Activated CD8-positive, alpha-beta T cell treated with anti-CD3 and anti-CD28 coated beads for 36 hours (primary cell): ENCODE measurements at regions not wholly inside any gene's neighbourhood (a gene's known extent, or its start where the extent isn't known, plus 50 kb on each side); places are given as distances from the start of the nearest gene placed in this dataset.
"Not testable (repeated sequence)": the region's sequence is repeated elsewhere in the genome, so short reads cannot be mapped to it uniquely, and the experiment has no call there.

ENCODE experiments used
- ATAC-seq: fragments of 200-7000 bp; cut with Tn5 transposase; one replicate; pipeline ENCODE4 v1.10.0; 2021; ENCODE audit warnings: mild to moderate bottlenecking, moderate library complexity
- CTCF ChIA-PET: fragments of 350-600 bp; sonication (Branson Sonifier 250); formaldehyde crosslinking; loops from one replicate; lab custom pipeline; 2021; ENCODE audit warnings: antibody characterized with exemption; lab: Charles Lee
- POLR2A ChIA-PET: fragments of 350-600 bp; sonication (Branson Sonifier 250); formaldehyde crosslinking; loops from one replicate; lab custom pipeline; 2021; ENCODE audit warnings: antibody characterized with exemption; lab: Charles Lee
- DNase-seq: peaks from one replicate; pipeline ENCODE4 v3.0.0-alpha.2; 2020
- H3K27ac Mint-ChIP-seq: one replicate; pipeline ENCODE4 v1.8.0; 2021; ENCODE audit warnings: mild to moderate bottlenecking, mixed read lengths
- H3K27me3 Mint-ChIP-seq: one replicate; pipeline ENCODE4 v1.8.0; 2021; ENCODE audit warnings: mixed read lengths
- H3K36me3 Mint-ChIP-seq: one replicate; pipeline ENCODE4 v1.8.0; 2021; ENCODE audit warnings: low read depth, mixed read lengths
- H3K4me1 Mint-ChIP-seq: one replicate; pipeline ENCODE4 v1.8.0; 2021; ENCODE audit warnings: low read depth, mixed read lengths
- H3K4me3 Mint-ChIP-seq: one replicate; pipeline ENCODE4 v1.8.0; 2021; ENCODE audit warnings: mild to moderate bottlenecking, moderate library complexity, mixed read lengths
- H3K9me3 Mint-ChIP-seq: one replicate; pipeline ENCODE4 v1.8.0; 2021; ENCODE audit warnings: mixed read lengths
- intact Hi-C: fragments of 100-400 bp; cut with micrococcal nuclease; formaldehyde crosslinking; loops from one replicate; pipeline ENCODE4 v1.10.0; 2022
- TF ChIP-seq, protein P1 (sequence below): fragments of 200-600 bp; IDR thresholded peaks from one replicate; pipeline ENCODE4 v1.8.0; 2022; ENCODE audit warnings: antibody characterized with exemption, mild to moderate bottlenecking

- H3K4me3 Mint-ChIP-seq, result no peak overlapping the region
- ChIA-PET POLR2A (interaction anchor here (0.6 kb wide), 1 partner anchor 217 kb away, joined by 3 read pairs; no protein-coding TSS in a partner anchor), CTCF (no interaction called here)
- H3K36me3 Mint-ChIP-seq, result no peaks in the 10 kb centered on the region
- no peaks in the 10 kb centered on the region for H3K4me1 Mint-ChIP-seq
- H3K27me3 Mint-ChIP-seq, result no peaks in the 10 kb centered on the region
- ATAC-seq, result no peak
- TF ChIP-seq, protein P1, sequence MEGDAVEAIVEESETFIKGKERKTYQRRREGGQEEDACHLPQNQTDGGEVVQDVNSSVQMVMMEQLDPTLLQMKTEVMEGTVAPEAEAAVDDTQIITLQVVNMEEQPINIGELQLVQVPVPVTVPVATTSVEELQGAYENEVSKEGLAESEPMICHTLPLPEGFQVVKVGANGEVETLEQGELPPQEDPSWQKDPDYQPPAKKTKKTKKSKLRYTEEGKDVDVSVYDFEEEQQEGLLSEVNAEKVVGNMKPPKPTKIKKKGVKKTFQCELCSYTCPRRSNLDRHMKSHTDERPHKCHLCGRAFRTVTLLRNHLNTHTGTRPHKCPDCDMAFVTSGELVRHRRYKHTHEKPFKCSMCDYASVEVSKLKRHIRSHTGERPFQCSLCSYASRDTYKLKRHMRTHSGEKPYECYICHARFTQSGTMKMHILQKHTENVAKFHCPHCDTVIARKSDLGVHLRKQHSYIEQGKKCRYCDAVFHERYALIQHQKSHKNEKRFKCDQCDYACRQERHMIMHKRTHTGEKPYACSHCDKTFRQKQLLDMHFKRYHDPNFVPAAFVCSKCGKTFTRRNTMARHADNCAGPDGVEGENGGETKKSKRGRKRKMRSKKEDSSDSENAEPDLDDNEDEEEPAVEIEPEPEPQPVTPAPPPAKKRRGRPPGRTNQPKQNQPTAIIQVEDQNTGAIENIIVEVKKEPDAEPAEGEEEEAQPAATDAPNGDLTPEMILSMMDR, result no peak
- H3K9me3 Mint-ChIP-seq, result peaks cover 4% of the 10 kb centered on the region
- no peak overlapping the region for H3K27ac Mint-ChIP-seq
- no peak for DNase-seq
- intact Hi-C loops, result no loop called here
These were observed 789.6 kb upstream of the EYS start for GRCh38 chr6:66496659-66497058.

GRCh38 chr6:66494643-66495042 is 787.6 kb upstream of the EYS start:
- H3K36me3 Mint-ChIP-seq, ATAC-seq, DNase-seq, H3K4me3 Mint-ChIP-seq, CTCF ChIA-PET, H3K4me1 Mint-ChIP-seq, H3K9me3 Mint-ChIP-seq, H3K27ac Mint-ChIP-seq, H3K27me3 Mint-ChIP-seq, intact Hi-C loops, POLR2A ChIA-PET: not testable (repeated sequence)

DNA sequence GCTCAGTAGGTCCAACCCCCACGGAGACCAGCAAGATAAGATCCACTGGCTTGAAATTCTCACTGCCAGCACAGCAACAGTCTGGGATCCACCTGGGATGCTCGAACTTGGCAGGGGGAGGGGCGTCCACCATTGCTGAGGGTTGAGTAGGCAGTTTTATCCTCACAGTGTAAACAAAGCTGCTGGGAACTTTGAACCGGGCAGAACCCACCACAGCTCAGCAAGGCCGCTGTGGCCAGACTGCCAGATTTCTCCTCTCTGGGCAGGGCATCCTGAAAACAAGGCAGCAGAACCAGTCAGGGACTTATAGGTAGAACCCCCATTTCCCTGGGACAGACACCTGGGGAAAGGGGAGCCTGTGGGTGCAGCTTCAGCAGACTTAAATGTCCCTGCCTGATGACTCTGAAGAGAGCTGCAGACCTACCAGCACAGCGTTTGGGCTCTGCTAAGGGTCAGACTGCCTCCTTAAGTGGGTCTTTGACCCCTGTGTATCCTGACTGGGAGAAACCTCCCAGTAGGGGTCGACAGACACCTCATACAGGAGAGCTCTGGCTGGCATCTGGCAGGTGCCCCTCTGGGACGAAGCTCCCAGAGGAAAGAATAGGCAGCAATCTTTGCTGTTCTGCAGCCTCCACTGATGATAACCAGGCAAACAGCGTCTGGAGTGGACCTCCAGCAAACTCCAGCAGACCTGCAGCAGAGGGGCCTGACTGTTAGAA is 782.4 kb upstream of the EYS start:
- Mint-ChIP-seq H3K9me3 (peaks cover 5% of the 10 kb centered on the region), H3K27ac (no peak overlapping the region), H3K4me1 (no peaks in the 10 kb centered on the region), H3K4me3 (no peak overlapping the region), H3K36me3 (no peaks in the 10 kb centered on the region), H3K27me3 (no peaks in the 10 kb centered on the region)
- ChIA-PET POLR2A (no interaction called here), CTCF (no interaction called here)
- intact Hi-C loops, result no loop called here
- TF ChIP-seq, protein P1, result no peak
- DNase-seq (no peak), ATAC-seq (no peak)

DNA sequence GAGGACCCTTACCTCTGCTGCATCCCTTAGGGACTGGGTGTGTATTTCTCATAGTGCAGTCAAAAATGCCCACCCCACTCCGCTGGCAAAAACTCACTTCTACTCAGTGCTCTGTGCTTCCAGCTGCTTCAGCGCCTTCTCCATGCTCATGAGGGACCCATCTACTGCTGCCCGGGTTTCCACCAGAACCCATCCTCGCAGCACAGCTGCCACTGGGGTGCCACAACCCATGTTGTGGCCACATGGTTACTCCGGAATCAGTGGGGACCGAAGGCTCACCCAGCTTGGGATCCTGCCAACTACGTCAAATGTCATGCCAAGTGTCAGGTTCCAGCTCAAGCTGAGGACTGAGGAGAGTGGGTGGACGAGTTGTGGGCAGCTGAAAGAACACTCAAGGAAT is 774.2 kb upstream of the EYS start:
- intact Hi-C loops, result no loop called here
- Mint-ChIP-seq H3K4me1 (no peaks in the 10 kb centered on the region), H3K27ac (no peak overlapping the region), H3K27me3 (no peaks in the 10 kb centered on the region), H3K36me3 (no peaks in the 10 kb centered on the region), H3K4me3 (no peak overlapping the region), H3K9me3 (peaks cover 2% of the 10 kb centered on the region)
- ATAC-seq (no peak), DNase-seq (no peak)
- ChIA-PET POLR2A (no interaction called here), CTCF (no interaction called here)
- TF ChIP-seq, protein P1, result no peak

- TF ChIP-seq, protein P1, result no peak
- intact Hi-C loops, result no loop called here
- H3K27me3 Mint-ChIP-seq, result no peaks in the 10 kb centered on the region
- no peak overlapping the region for H3K27ac Mint-ChIP-seq
- POLR2A ChIA-PET, result no interaction called here
- no peak for DNase-seq
- no peaks in the 10 kb centered on the region for H3K4me1 Mint-ChIP-seq
- H3K4me3 Mint-ChIP-seq, result no peak overlapping the region
- no peaks in the 10 kb centered on the region for H3K36me3 Mint-ChIP-seq
- peaks cover 2% of the 10 kb centered on the region for H3K9me3 Mint-ChIP-seq
- no peak for ATAC-seq
- CTCF ChIA-PET, result no interaction called here
These were observed 771.7 kb upstream of the EYS start for GRCh38 chr6:66478705-66479104.
